Kidney capillary endothelial cell (primary cell): ENCODE measurements at regions not wholly inside any gene's neighbourhood (a gene's known extent, or its start where the extent isn't known, plus 50 kb on each side); places are given as distances from the start of the nearest gene placed in this dataset.
"Not testable (repeated sequence)": the region's sequence is repeated elsewhere in the genome, so short reads cannot be mapped to it uniquely, and the experiment has no call there.

ENCODE experiments used
- DNase-seq: peaks from one replicate; pipeline ENCODE4 v3.0.0-alpha.2; 2018; ENCODE audit warnings: low spot score

- no peak for DNase-seq
Observed at GRCh38 chr5:136621743-136622142, 256.4 kb upstream of the TRPC7 start.

- DNase-seq, result peak; percentile 0
Observed at GRCh38 chr5:136620621-136621020, 255.3 kb upstream of the TRPC7 start.

GRCh38 chr5:136620016-136620419, 254.7 kb upstream of the TRPC7 start:
- peak; percentile 56 for DNase-seq

DNA sequence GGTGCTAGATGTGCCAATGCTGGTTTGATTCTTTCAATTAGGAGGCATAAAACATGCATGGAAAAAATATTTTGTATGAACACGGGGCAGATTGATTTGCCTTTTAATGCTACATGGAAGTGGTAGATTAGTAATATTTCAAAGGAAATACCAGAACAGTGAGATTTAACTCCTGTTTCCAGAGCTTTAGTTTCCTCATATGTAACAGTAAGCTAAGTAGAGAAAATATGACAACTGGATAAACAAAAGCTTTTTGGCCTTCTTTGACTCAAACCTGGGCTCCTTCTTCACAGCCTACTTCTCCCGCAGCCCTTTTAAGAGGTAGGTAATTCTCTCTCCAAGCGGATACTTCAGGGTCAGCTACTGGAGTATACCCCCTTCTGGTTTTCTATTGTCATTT, 254.2 kb upstream of the TRPC7 start:
- DNase-seq, result peak; percentile 18

GRCh38 chr5:136615251-136616119, 250.1 kb upstream of the TRPC7 start:
- DNase-seq, result no peak

- DNase-seq, result no peak
Observed at GRCh38 chr5:136613230-136613629, 247.9 kb upstream of the TRPC7 start.

DNA sequence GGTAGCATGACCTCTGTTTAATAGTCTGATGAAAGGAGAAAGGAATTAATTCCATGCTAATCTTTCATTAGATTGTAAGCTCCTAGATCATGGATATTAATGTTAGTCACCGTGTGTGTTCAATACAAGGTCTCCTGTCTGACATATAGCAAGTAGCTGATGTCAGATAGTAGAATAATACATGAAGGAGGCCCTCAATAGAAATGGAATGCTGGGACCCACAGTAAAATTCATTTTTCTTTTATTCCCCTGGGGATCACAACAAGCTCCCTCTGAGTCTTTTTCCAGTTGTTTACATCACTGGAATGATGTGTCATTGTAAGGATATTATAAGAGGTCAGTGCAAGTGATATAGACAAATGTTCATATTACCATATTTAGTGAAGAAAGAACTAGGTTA, 240.3 kb upstream of the TRPC7 start:
- no peak for DNase-seq

DNA sequence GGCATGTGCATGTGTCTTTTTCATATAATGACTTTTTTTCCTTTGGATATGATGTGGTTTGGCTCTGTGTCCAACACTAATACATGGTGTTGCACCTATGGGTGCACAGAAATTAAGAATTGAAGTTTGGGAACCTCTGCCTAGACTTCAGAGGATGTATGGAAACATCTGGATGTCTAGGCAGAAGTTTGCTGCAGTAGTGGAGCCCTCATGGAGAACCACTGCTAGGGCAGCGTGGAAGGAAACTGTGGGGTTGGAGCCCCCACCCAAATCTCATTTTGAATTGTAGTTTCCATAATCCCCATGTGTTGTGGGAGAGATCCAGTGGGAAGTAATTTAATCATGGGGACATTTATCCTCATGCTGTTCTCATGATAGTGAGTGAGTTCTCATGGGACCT, 235.0 kb upstream of the TRPC7 start:
- no peak for DNase-seq

GRCh38 chr5:136598802-136599404, 233.6 kb upstream of the TRPC7 start:
- DNase-seq, result no peak

DNA sequence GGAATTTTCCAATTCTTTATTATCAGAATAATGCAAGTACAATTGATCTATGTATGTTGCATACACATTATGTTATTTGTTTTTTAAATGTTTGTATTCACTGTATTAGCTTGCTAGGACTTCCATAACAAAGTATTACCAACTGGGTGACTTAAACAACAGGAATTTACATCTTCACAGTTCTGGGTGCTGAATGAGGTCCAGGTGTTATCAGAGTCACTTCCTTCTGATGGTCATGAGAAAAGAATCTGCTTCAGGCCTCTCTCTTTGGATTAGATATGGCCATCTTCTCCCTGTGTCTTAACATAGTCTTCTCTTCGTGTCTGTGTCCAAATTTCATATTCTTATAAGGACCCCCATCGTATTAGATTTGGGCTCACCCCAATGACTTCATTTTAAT, 229.1 kb upstream of the TRPC7 start:
- no peak for DNase-seq

DNA sequence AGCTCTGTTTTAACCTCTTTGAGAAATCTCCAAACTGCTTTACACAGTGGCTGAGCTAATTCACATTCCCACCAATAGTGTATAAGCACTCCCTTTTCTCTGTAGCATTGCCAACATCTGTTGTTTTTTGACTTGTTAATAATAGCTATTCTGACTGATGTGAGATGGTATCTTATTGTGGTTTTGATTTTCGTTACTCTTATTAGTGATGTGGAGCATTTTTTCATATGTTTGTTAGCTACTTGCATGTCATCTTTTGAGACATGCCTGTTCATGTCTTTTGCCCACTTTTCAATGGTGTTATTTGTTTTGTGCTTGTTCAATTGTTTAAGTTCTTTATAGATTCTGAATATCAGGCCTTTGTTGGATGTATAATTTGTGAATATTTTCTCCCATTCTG, 225.2 kb upstream of the TRPC7 start:
- DNase-seq, result no peak

DNA sequence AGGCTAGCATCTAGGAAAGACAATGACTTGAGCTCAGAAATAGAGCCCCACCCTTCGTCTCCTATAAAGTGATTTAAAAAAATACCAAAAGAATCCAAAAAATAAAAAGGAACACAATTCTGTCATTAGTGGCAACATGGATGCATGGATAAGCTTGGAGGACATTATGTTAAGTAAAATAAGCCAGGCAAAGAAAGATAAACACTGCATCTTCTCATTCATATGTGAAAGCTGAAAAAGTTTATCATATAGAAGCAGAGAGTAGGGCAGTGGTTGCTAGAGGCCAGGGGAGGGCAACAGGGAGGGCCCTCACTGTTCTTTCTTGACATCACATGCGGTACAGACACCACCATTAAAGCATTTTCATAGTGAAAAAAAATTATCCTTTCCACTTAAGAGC, 220.9 kb upstream of the TRPC7 start:
- DNase-seq, result no peak

DNA sequence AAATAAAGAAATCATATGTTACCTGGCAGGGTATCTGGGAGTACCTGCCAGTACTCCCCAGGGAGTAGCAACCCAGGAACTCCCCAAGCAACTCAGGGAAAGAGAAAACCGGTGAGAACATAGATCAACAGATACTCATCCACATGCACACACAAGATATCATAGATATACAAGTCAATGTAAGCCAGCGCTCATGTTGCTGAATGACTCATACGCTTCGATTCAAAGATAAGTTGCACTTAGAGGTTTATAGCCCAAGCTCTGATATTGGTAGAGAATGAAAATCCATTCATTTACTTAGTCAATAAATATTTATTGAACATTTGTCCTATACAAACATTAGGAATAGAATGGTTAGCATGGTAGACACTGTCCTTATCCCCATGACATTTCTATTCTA, 219.1 kb upstream of the TRPC7 start:
- no peak for DNase-seq

DNA sequence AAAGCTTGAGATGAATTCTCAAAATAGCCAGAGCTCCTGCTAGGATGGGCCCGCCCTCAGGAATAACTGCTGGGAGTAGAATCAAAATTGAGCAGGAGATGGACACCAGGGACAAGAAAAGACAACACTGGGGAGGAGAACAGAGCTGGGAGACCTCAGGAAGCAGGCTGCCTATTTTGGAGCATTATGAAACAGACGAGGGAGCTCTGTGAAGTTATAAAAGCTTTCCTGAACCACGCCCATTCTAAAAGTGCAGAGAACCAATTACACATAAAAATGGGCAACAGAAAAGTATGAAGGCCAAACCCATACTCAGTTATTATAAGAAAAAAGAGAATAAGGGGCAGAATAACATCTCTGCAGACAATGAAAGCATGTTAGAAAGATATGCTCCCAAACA, 213.9 kb upstream of the TRPC7 start:
- DNase-seq, result no peak

GRCh38 chr5:136569875-136570274, 204.5 kb upstream of the TRPC7 start:
- not testable (repeated sequence) for DNase-seq

GRCh38 chr5:136565457-136565856, 200.1 kb upstream of the TRPC7 start:
- not testable (repeated sequence) for DNase-seq

GRCh38 chr5:136565050-136565449, 199.7 kb upstream of the TRPC7 start:
- DNase-seq, result not testable (repeated sequence)

DNA sequence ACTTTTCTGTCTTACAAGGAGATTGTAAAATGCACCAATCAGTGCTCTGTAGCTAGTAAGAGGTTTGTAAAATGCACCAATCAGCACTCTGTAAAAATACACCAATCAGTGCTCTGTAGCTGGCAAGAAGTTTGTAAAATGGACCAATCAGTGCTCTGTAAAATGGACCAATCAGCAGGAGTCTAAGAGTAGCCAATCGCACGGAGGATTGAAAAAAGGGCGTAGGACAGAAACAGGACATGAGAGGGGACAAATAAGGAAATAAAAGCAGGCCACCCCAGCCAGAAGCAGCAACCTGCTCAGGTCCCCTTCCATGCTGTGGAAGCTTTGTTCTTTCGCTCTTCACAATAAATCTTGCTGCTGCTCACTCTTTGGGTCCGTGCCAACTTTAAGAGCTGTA, 199.1 kb upstream of the TRPC7 start:
- DNase-seq, result not testable (repeated sequence)

- DNase-seq, result no peak
Observed at GRCh38 chr5:136563489-136563888, 198.1 kb upstream of the TRPC7 start.

GRCh38 chr5:136560126-136560525, 194.8 kb upstream of the TRPC7 start:
- no peak for DNase-seq

GRCh38 chr5:136559651-136560050, 194.3 kb upstream of the TRPC7 start:
- DNase-seq, result no peak

DNA sequence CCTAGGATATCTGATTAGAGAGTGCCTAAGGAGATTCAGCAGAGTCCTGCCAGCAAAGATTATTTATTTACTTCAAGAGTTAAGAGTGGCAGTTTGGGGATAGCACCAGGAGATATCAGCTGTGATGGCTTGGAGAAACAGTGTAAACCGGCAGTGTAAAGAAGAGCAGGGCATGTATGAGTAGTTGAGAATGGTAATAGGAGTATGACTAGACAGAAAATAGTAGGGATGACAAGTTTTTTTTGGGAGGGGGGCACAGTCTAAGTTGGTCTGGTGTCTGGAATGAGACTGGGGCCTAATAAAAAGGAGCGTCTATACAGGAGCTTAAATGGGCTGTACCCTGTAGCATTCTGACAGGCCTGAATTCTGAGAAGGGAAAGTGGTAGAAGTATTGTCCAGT, 181.8 kb upstream of the TRPC7 start:
- not testable (repeated sequence) for DNase-seq

GRCh38 chr5:136546441-136546840, 181.1 kb upstream of the TRPC7 start:
- not testable (repeated sequence) for DNase-seq

- DNase-seq, result not testable (repeated sequence)
Observed at GRCh38 chr5:136545031-136545430, 179.7 kb upstream of the TRPC7 start.
